Endodermal cell (in vitro differentiated cells): ENCODE measurements at regions not wholly inside any gene's neighbourhood (a gene's known extent, or its start where the extent isn't known, plus 50 kb on each side); places are given as distances from the start of the nearest gene placed in this dataset.

ENCODE experiments used
- DNase-seq: peaks from one replicate; pipeline ENCODE4 v3.0.0-alpha.2; 2017
- H3K27ac ChIP-seq: 2 replicates; pipeline ENCODE4 v1.5.1; 2013; ENCODE audit warnings: mild to moderate bottlenecking, low read depth, low read length, moderate library complexity
- H3K27me3 ChIP-seq: 2 replicates; pipeline ENCODE4 v1.6.1; 2013; ENCODE audit warnings: mild to moderate bottlenecking, low read length, moderate library complexity; ENCODE audit not compliant: insufficient read depth, control insufficient read depth, poor library complexity, severe bottlenecking
- H3K36me3 ChIP-seq: 2 replicates; pipeline ENCODE4 v1.7.0; 2013; ENCODE audit warnings: mild to moderate bottlenecking, low read length, moderate library complexity; ENCODE audit not compliant: control insufficient read depth, insufficient read depth
- H3K4me1 ChIP-seq: one replicate; pipeline ENCODE4 v1.7.0; 2013; ENCODE audit warnings: low read length; ENCODE audit not compliant: control insufficient read depth, insufficient read depth
- H3K4me3 ChIP-seq: 2 replicates; pipeline ENCODE4 v1.5.1; 2013; ENCODE audit warnings: mild to moderate bottlenecking, low read length, moderate library complexity
- H3K9ac ChIP-seq: 2 replicates; pipeline ENCODE4 v1.6.1; 2013; ENCODE audit warnings: mild to moderate bottlenecking, low read length, moderate library complexity; ENCODE audit not compliant: poor library complexity, severe bottlenecking; ENCODE audit errors: extremely low read depth
- H3K9me3 ChIP-seq: 2 replicates; pipeline ENCODE4 v1.6.1; 2013; ENCODE audit warnings: mild to moderate bottlenecking, low read length, moderate library complexity; ENCODE audit not compliant: control insufficient read depth
- H3K27ac Mint-ChIP-seq: 2 replicates; pipeline ENCODE4 v1.8.0; 2020; ENCODE audit warnings: mixed read lengths
- H3K27me3 Mint-ChIP-seq: 2 replicates; pipeline ENCODE4 v1.8.0; 2021; ENCODE audit warnings: mild to moderate bottlenecking, mixed read lengths; ENCODE audit not compliant: insufficient read depth
- H3K36me3 Mint-ChIP-seq: 2 replicates; pipeline ENCODE4 v1.8.0; 2020; ENCODE audit warnings: low read depth, mixed read lengths
- H3K4me1 Mint-ChIP-seq: 2 replicates; pipeline ENCODE4 v1.8.0; 2020; ENCODE audit warnings: mixed read lengths
- H3K4me3 Mint-ChIP-seq: 2 replicates; pipeline ENCODE4 v1.8.0; 2020; ENCODE audit warnings: mild to moderate bottlenecking, moderate library complexity, mixed read lengths
- H3K9me3 Mint-ChIP-seq: 2 replicates; pipeline ENCODE4 v1.8.0; 2020; ENCODE audit warnings: mild to moderate bottlenecking, mixed read lengths
- WGBS, 2 experiments: methylation state at CpG; one replicate each; pipeline versions ENCODE4 v1.1.5 to v1.1.7; 2013; ENCODE audit warnings: missing lambda C conversion rate in 2 of 2, mixed read lengths in 1 of 2; ENCODE audit not compliant: insufficient coverage in 1 of 2, insufficient read length in 1 of 2; 5-methylcytosine and 5-hydroxymethylcytosine counted together
- TF ChIP-seq, protein P1 (sequence below): fragments of 200-600 bp; sonication (generic); conservative IDR thresholded peaks from 2 replicates; pipeline ENCODE4 v1.5.0; 2021; ENCODE audit warnings: antibody characterized with exemption, mild to moderate bottlenecking

DNA sequence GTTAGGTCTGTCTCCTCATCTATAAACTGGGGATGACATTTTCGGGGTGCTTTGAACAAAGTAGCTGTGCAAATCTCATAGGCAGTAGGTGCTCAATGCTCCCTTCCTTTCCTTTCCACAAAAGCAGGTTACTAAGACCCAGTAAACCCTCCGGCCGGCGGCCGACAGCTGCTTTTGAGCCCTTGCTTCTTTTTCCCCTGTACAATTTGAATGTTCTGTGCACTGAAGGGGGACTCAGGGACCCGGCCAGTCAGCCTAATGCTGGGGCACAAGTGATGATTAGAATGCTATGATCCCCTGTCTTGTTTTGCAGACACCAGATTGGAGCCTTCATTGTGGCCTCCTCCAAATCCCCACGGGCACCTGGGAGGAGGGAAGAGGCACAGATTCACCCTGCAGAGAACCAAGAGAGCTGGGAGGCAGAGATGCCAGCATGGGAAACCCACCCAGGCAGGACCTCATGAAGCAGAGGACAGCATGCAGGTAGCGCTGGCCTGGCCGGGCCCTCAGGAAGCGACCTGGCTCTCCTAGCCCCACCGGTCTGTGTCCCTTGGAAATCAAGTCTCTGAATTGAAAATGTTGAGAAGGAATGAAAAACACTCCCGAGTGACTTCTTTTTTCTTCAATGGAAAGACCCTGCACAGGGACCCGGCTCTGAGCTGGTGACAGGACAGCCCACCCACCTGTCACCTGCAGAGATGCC, 128.6 kb upstream of the HDAC4 start:
- no peaks in the 10 kb centered on the region for H3K36me3 ChIP-seq
- no peaks in the 10 kb centered on the region for H3K9me3 Mint-ChIP-seq
- H3K4me1 ChIP-seq = no peaks in the 10 kb centered on the region
- TF ChIP-seq, protein P1, sequence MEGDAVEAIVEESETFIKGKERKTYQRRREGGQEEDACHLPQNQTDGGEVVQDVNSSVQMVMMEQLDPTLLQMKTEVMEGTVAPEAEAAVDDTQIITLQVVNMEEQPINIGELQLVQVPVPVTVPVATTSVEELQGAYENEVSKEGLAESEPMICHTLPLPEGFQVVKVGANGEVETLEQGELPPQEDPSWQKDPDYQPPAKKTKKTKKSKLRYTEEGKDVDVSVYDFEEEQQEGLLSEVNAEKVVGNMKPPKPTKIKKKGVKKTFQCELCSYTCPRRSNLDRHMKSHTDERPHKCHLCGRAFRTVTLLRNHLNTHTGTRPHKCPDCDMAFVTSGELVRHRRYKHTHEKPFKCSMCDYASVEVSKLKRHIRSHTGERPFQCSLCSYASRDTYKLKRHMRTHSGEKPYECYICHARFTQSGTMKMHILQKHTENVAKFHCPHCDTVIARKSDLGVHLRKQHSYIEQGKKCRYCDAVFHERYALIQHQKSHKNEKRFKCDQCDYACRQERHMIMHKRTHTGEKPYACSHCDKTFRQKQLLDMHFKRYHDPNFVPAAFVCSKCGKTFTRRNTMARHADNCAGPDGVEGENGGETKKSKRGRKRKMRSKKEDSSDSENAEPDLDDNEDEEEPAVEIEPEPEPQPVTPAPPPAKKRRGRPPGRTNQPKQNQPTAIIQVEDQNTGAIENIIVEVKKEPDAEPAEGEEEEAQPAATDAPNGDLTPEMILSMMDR = no peak
- H3K27ac Mint-ChIP-seq = no peak overlapping the region
- peaks cover 2% of the 10 kb centered on the region for H3K27me3 Mint-ChIP-seq
- H3K27ac ChIP-seq = no peak overlapping the region
- H3K9me3 ChIP-seq = no peaks in the 10 kb centered on the region
- no peaks in the 10 kb centered on the region for H3K27me3 ChIP-seq
- no peaks in the 10 kb centered on the region for H3K36me3 Mint-ChIP-seq
- no peak overlapping the region for H3K4me3 Mint-ChIP-seq
- H3K4me3 ChIP-seq = no peak overlapping the region
- no peak for DNase-seq
- 89 to 92% methylated on average over 11 to 13 of the region's 13 CpGs for WGBS, 2 experiments
- no peaks in the 10 kb centered on the region for H3K4me1 Mint-ChIP-seq
- no peak overlapping the region for H3K9ac ChIP-seq

DNA sequence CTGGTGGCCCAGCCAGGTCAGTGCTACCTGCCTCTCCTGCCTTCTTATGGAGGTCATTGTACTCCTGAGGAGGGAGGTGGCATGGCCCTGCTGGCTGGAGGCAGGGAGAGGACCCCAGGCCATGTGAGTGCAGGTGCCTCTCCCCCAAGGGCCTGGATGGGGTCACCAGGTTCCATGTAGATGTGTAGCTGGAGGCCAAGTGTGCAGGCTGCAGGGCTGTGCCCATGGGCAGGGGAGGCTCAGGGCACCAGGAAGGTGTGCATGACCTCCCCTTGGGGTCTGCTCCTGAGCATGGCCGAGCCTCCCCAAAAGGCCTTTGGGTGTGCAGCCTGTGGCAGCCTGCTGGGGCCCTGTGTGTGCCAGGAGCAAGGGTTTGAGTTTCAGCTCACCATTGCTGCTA, 128.1 kb upstream of the HDAC4 start:
- Mint-ChIP-seq H3K36me3 (no peaks in the 10 kb centered on the region), H3K4me3 (no peak overlapping the region), H3K27me3 (peaks cover 2% of the 10 kb centered on the region), H3K9me3 (no peaks in the 10 kb centered on the region), H3K4me1 (no peaks in the 10 kb centered on the region), H3K27ac (no peak overlapping the region)
- Histone ChIP-seq H3K36me3 (no peaks in the 10 kb centered on the region), H3K27ac (no peak overlapping the region), H3K4me1 (no peaks in the 10 kb centered on the region), H3K27me3 (no peaks in the 10 kb centered on the region), H3K9ac (no peak overlapping the region), H3K4me3 (no peak overlapping the region), H3K9me3 (no peaks in the 10 kb centered on the region)
- no peak for DNase-seq
- TF ChIP-seq, protein P1 = no peak
- WGBS, 2 experiments = 83 to 100% methylated on average over 1 of the region's 1 CpG

DNA sequence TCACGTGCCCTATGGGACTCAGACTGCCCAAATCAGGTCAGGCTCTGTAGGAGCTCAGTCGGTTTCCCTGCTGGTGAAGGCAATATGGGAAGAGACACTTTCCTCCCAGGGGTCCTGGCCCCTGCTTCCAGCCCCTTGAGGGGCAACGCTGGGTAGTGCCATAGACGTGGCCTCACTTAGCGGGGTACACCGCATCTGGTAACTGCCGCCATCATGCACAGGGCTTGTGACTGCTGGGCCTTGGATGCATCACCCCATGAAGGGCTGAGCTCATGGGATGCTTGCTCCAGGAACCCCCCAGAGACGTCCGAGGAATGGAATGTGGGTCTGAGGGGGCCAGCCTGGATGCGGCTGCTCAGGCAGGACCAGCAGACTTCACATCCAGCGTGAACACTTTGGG, 127.3 kb upstream of the HDAC4 start:
- DNase-seq = no peak
- Histone ChIP-seq H3K4me3 (no peak overlapping the region), H3K27ac (no peak overlapping the region), H3K36me3 (no peaks in the 10 kb centered on the region), H3K27me3 (no peaks in the 10 kb centered on the region), H3K9me3 (no peaks in the 10 kb centered on the region), H3K9ac (no peak overlapping the region), H3K4me1 (no peaks in the 10 kb centered on the region)
- WGBS, 2 experiments = 94 to 95% methylated on average over 8 to 11 of the region's 11 CpGs
- Mint-ChIP-seq H3K27ac (no peak overlapping the region), H3K4me1 (no peaks in the 10 kb centered on the region), H3K4me3 (no peak overlapping the region), H3K27me3 (peaks cover 2% of the 10 kb centered on the region), H3K36me3 (no peaks in the 10 kb centered on the region), H3K9me3 (no peaks in the 10 kb centered on the region)
- TF ChIP-seq, protein P1 = no peak
